HepG2 (cell line): ENCODE measurements at regions not wholly inside any gene's neighbourhood (a gene's known extent, or its start where the extent isn't known, plus 50 kb on each side); places are given as distances from the start of the nearest gene placed in this dataset.

ENCODE experiments used
- ATAC-seq: fragments of 200-7000 bp; cut with Tn5 transposase; 3 replicates; pipeline ENCODE4 v1.9.1; 2020; ENCODE audit warnings: mild to moderate bottlenecking, moderate library complexity
- BruUV-seq: library from RNA; stranded (reverse); fragments of 400-500 nt; replicated peaks from 2 replicates; lab custom pipeline; 2021; lab: Mats Ljungman, UMichigan
- CTCF ChIA-PET: fragments of 300-600 bp; formaldehyde crosslinking; extraction: SDS; loops from one replicate; lab custom pipeline; 2021; ENCODE audit warnings: low total read pairs, inconsistent platforms, low intra/inter-chr PET ratio; lab: Yijun Ruan, JAX
- POLR2A ChIA-PET: fragments of 350-600 bp; sonication (Branson Sonifier 250); formaldehyde crosslinking; loops from one replicate; lab custom pipeline; 2020; ENCODE audit warnings: antibody characterized with exemption, inconsistent platforms; lab: Yijun Ruan, JAX
- DNase-seq: peaks from one replicate; pipeline ENCODE4 v3.0.0-alpha.2; 2015; ENCODE audit warnings: low spot score
- FAIRE-seq: peaks from 3 replicates; lab custom pipeline; 2011; peaks lifted over from hg19 to GRCh38; lab: Jason Lieb, UNC
- H2AFZ ChIP-seq: one replicate; pipeline ENCODE4 v1.6.1; 2011; ENCODE audit warnings: low read length, inconsistent platforms
- H3K27ac ChIP-seq: fragments of 300-600 bp; 3 replicates; pipeline ENCODE4 v1.8.0; 2011; ENCODE audit warnings: mixed run types, mild to moderate bottlenecking, mixed read lengths, low read length, inconsistent platforms; ENCODE audit not compliant: insufficient read depth; ENCODE audit errors: extremely low read length
- H3K27me3 ChIP-seq, 2 experiments: fragments of 200-600 bp in 1 of 2; 2 replicates in 1 of 2; 3 replicates in 1 of 2; pipeline versions ENCODE4 v1.6.0 to v1.8.0; 2011; ENCODE audit warnings: low read length in 2 of 2, mild to moderate bottlenecking in 2 of 2, moderate library complexity in 2 of 2, inconsistent platforms in 1 of 2; ENCODE audit not compliant: insufficient read depth in 2 of 2, control insufficient read depth in 1 of 2
- H3K36me3 ChIP-seq, 2 experiments: fragments of 200-600 bp in 1 of 2; replicated peaks in 1 of 2; 2 replicates in 1 of 2; 3 replicates in 1 of 2; pipeline versions ENCODE4 v1.5.1 to v1.8.0; 2011; ENCODE audit warnings: low read length in 2 of 2, inconsistent platforms in 1 of 2; ENCODE audit not compliant: insufficient read depth in 2 of 2, control insufficient read depth in 1 of 2
- H3K4me1 ChIP-seq: 2 replicates; pipeline ENCODE4 v1.5.1; 2012; ENCODE audit warnings: low read length, inconsistent platforms; ENCODE audit not compliant: insufficient read depth
- H3K4me2 ChIP-seq: 2 replicates; pipeline ENCODE4 v1.6.0; 2011; ENCODE audit warnings: low read depth, low read length, inconsistent platforms
- H3K4me3 ChIP-seq, 3 experiments: fragments of 200-600 bp in 1 of 3; sonication (generic), shearing (Covaris generic) in 1 of 3; replicated peaks in 1 of 3; 2 replicates each; pipeline ENCODE4 v1.5.1; 2011 to 2016; ENCODE audit warnings: low read length in 3 of 3, inconsistent platforms in 2 of 3, low read depth in 2 of 3, mild to moderate bottlenecking in 2 of 3, control low read depth in 1 of 3, mixed read lengths in 1 of 3; ENCODE audit not compliant: insufficient read depth in 1 of 3
- H3K79me2 ChIP-seq: one replicate; pipeline ENCODE4 v1.6.1; 2011; ENCODE audit warnings: low read length, inconsistent platforms; ENCODE audit not compliant: insufficient read depth
- H3K9ac ChIP-seq: 2 replicates; pipeline ENCODE4 v1.6.0; 2011; ENCODE audit warnings: mild to moderate bottlenecking, low read depth, low read length, inconsistent platforms; ENCODE audit not compliant: insufficient read depth
- H3K9me3 ChIP-seq: 2 replicates; pipeline ENCODE4 v1.5.1; 2012; ENCODE audit warnings: mild to moderate bottlenecking, low read length
- H4K20me1 ChIP-seq: 2 replicates; pipeline ENCODE4 v1.6.0; 2011; ENCODE audit warnings: inconsistent platforms, mild to moderate bottlenecking, low read length, moderate library complexity; ENCODE audit not compliant: insufficient read depth
- ESRRA ChIP-seq: sonication (generic); formaldehyde crosslinking; IDR thresholded peaks from 2 replicates; pipeline ENCODE4 v1.5.1; 2020; ENCODE audit warnings: mild to moderate bottlenecking, low read depth, missing genetic modification reagents
- GTF2F1 ChIP-seq: fragments of 150-350 bp; IDR thresholded peaks from 2 replicates; pipeline ENCODE4 v1.6.1; 2014; ENCODE audit warnings: low read length
- SPEN ChIP-seq: sonication (generic); formaldehyde crosslinking; IDR thresholded peaks from 2 replicates; pipeline ENCODE4 v1.5.1; 2020; ENCODE audit warnings: low read depth, mild to moderate bottlenecking, missing genetic modification reagents
- ZSCAN31 ChIP-seq: sonication (generic); formaldehyde crosslinking; IDR thresholded peaks from 2 replicates; pipeline ENCODE4 v1.5.0; 2020; ENCODE audit warnings: low read depth, mild to moderate bottlenecking, missing genetic modification reagents
- WGBS: methylation state at CpG from one replicate; pipeline ENCODE4 v1.1.6; 2017; ENCODE audit warnings: low lambda C conversion rate; 5-methylcytosine and 5-hydroxymethylcytosine counted together
- in situ Hi-C: cut with HindIII; loops from 2 replicates; pipeline ENCODE4 v1.10.0; 2017; ENCODE audit warnings: low pct_unique_long_range_greater_than_20kb; ENCODE audit not compliant: extremely low pct_ligation_motif_present
- intact Hi-C: fragments of 100-400 bp; cut with micrococcal nuclease; formaldehyde crosslinking; loops from one replicate; pipeline ENCODE4 v1.10.0; 2022; ENCODE audit not compliant: unreplicated experiment
- TF ChIP-seq, protein P1 (sequence below): sonication (generic); formaldehyde crosslinking; conservative IDR thresholded peaks from 2 replicates; pipeline ENCODE4 v1.4.0; 2020; ENCODE audit warnings: missing genetic modification reagents
- TF ChIP-seq, protein P2 (sequence below): sonication (generic); formaldehyde crosslinking; IDR thresholded peaks from 2 replicates; pipeline ENCODE4 v1.8.0; 2022; ENCODE audit warnings: mild to moderate bottlenecking, missing genetic modification reagents, moderate library complexity

DNA sequence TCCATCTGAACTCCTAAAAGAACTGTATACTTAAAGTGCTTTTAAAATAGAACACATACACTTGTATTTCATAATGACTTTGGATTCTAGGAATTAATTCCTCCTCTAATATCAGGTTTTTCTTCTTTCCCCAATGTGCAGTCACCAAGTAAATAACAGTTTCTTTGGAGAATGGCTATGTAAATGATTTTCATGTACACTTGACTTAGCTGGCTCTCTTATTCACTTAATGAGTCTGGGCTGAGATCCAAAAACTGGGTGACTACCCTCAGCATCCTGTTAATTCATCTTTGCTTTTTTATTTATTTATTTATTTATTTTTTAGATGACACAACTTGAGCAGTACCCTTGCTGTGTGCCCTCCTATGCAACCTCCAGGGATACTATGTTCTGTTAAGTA lies 1003.7 kb downstream of the SLITRK1 start:
- Histone ChIP-seq H3K36me3 (no peaks in the 10 kb centered on the region), H3K4me3 (no peak overlapping the region), H3K9ac (no peak overlapping the region), H3K27ac (no peak overlapping the region), H3K79me2 (no peaks in the 10 kb centered on the region), H2AFZ (no peak overlapping the region), H3K9me3 (peaks cover 24% of the 10 kb centered on the region; the same call in 1 of the 2 replicates), H3K4me2 (no peak overlapping the region), H3K4me1 (no peaks in the 10 kb centered on the region), H4K20me1 (no peaks in the 10 kb centered on the region), H3K27me3 (no peaks in the 10 kb centered on the region; a peak in 1 of 5 replicates)
- intact Hi-C loops: no loop called here
- no peak for FAIRE-seq
- ATAC-seq: no peak
- no peak for DNase-seq
- ChIA-PET POLR2A (no interaction called here), CTCF (no interaction called here)
- in situ Hi-C loops: no loop called here
- no peak for TF ChIP-seq SPEN (CRISPR knock-in tag)
- TF ChIP-seq GTF2F1: no peak
- TF ChIP-seq, protein P1, sequence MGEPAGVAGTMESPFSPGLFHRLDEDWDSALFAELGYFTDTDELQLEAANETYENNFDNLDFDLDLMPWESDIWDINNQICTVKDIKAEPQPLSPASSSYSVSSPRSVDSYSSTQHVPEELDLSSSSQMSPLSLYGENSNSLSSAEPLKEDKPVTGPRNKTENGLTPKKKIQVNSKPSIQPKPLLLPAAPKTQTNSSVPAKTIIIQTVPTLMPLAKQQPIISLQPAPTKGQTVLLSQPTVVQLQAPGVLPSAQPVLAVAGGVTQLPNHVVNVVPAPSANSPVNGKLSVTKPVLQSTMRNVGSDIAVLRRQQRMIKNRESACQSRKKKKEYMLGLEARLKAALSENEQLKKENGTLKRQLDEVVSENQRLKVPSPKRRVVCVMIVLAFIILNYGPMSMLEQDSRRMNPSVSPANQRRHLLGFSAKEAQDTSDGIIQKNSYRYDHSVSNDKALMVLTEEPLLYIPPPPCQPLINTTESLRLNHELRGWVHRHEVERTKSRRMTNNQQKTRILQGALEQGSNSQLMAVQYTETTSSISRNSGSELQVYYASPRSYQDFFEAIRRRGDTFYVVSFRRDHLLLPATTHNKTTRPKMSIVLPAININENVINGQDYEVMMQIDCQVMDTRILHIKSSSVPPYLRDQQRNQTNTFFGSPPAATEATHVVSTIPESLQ: no peak
- no peak for TF ChIP-seq ESRRA (CRISPR knock-in tag)
- BruUV-seq: no TSS peak

GRCh38 chr13:82867284-82867683 lies 1015.0 kb downstream of the SLITRK1 start:
- H3K79me2 ChIP-seq: no peaks in the 10 kb centered on the region
- BruUV-seq: no TSS peak
- no peak overlapping the region for H3K27ac ChIP-seq
- in situ Hi-C loops (no loop called here), intact Hi-C loops (no loop called here)
- TF ChIP-seq ZSCAN31 (CRISPR knock-in tag): no peak
- TF ChIP-seq, protein P2, sequence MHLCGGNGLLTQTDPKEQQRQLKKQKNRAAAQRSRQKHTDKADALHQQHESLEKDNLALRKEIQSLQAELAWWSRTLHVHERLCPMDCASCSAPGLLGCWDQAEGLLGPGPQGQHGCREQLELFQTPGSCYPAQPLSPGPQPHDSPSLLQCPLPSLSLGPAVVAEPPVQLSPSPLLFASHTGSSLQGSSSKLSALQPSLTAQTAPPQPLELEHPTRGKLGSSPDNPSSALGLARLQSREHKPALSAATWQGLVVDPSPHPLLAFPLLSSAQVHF (CRISPR knock-in tag): no peak
- H3K4me1 ChIP-seq: no peaks in the 10 kb centered on the region
- no peaks in the 10 kb centered on the region for H3K36me3 ChIP-seq
- ChIA-PET POLR2A (no interaction called here), CTCF (no interaction called here)
- no peaks in the 10 kb centered on the region for H3K27me3 ChIP-seq
- no peak overlapping the region for H3K9ac ChIP-seq
- no peaks in the 10 kb centered on the region for H4K20me1 ChIP-seq
- H3K4me2 ChIP-seq: no peak overlapping the region
- ATAC-seq (no peak), DNase-seq (no peak), FAIRE-seq (no peak)
- H3K9me3 ChIP-seq: peaks cover 9% of the 10 kb centered on the region; the same call in 1 of the 2 replicates
- H3K4me3 ChIP-seq: no peak overlapping the region
- 26% methylated on average over 2 of the region's 2 CpGs for WGBS
- H2AFZ ChIP-seq: no peak overlapping the region
